ENCODE measurements at regions not wholly inside any gene's neighbourhood (a gene's known extent, or its start where the extent isn't known, plus 50 kb on each side); places are given as distances from the start of the nearest gene placed in this dataset.

DNA sequence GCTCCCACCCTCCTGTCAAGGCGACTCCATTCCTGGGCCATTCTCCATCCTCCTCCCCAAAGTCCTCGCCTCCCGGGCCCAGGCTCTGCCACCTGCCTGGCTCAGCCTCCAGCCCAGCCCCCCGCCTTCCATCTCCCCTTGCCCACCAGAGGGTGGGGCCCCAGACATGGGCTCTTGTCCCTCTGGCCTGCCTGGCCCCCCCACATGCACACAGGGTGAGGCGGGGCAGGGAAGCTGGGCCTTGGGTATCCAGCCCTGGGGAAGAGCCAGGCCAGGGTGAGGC, 95.2 kb downstream of the YTHDF1 start:
- no CpG with 5 or more reads among the region's 5 CpGs for WGBS (ENCODE audit: missing lambda C conversion rate)
- ATAC-seq (no peak), DNase-seq (ENCODE audit: low read depth in 1 of 2, low spot score in 1 of 2) (no peak), FAIRE-seq (no peak)
- no peak for TF ChIP-seq HDAC2 (IDR thresholded peaks at IDR 0.05)
- no peak for TF ChIP-seq TFCP2L1 (CRISPR knock-in tag; IDR thresholded peaks at IDR 0.05)
- no peak overlapping the region for H3K4me3 ChIP-seq
- H3K4me2 ChIP-seq = no peak overlapping the region
- H3K9me3 ChIP-seq = no peaks in the 10 kb centered on the region
- ChIA-PET CTCF (no interaction called here), POLR2A (no interaction called here)
- no peaks in the 10 kb centered on the region for H3K4me1 ChIP-seq
- no peak overlapping the region for H3K27ac ChIP-seq

- Histone ChIP-seq H3K4me3 (no peak overlapping the region), H3K4me2 (no peak overlapping the region), H3K9me3 (no peaks in the 10 kb centered on the region), H3K27ac (no peak overlapping the region), H3K4me1 (no peaks in the 10 kb centered on the region)
- no peak for TF ChIP-seq JUNB (IDR thresholded peaks at IDR 0.05)
- TF ChIP-seq, protein P1, sequence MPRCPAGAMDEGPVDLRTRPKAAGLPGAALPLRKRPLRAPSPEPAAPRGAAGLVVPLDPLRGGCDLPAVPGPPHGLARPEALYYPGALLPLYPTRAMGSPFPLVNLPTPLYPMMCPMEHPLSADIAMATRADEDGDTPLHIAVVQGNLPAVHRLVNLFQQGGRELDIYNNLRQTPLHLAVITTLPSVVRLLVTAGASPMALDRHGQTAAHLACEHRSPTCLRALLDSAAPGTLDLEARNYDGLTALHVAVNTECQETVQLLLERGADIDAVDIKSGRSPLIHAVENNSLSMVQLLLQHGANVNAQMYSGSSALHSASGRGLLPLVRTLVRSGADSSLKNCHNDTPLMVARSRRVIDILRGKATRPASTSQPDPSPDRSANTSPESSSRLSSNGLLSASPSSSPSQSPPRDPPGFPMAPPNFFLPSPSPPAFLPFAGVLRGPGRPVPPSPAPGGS (IDR thresholded peaks at IDR 0.05) = no peak
- no peak for TF ChIP-seq PHF8 (IDR thresholded peaks at IDR 0.05; ENCODE audit: borderline replicate concordance, low read depth)
- no peak for TF ChIP-seq FOXS1 (CRISPR knock-in tag; IDR thresholded peaks at IDR 0.05)
- no peak for TF ChIP-seq ZSCAN20 (CRISPR knock-in tag; IDR thresholded peaks at IDR 0.05)
- TF ChIP-seq, protein P2, sequence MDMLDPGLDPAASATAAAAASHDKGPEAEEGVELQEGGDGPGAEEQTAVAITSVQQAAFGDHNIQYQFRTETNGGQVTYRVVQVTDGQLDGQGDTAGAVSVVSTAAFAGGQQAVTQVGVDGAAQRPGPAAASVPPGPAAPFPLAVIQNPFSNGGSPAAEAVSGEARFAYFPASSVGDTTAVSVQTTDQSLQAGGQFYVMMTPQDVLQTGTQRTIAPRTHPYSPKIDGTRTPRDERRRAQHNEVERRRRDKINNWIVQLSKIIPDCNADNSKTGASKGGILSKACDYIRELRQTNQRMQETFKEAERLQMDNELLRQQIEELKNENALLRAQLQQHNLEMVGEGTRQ (IDR thresholded peaks at IDR 0.05) = no peak
- TF ChIP-seq EP300 (IDR thresholded peaks at IDR 0.05) = no peak
- no peak for TF ChIP-seq ATOH8 (CRISPR knock-in tag; IDR thresholded peaks at IDR 0.05; ENCODE audit: low read depth)
- TF ChIP-seq RNF2 (IDR thresholded peaks at IDR 0.05; ENCODE audit: borderline replicate concordance, low read depth) = no peak
- TF ChIP-seq REST (IDR thresholded peaks at IDR 0.05) = no peak
- TF ChIP-seq JUN (IDR thresholded peaks at IDR 0.05) = no peak
- no peak for TF ChIP-seq RCOR1 (IDR thresholded peaks at IDR 0.05; ENCODE audit: low read depth, low read length)
- TF ChIP-seq CBX8 (IDR thresholded peaks at IDR 0.05) = no peak
- TF ChIP-seq CHD2 (IDR thresholded peaks at IDR 0.05; ENCODE audit: low read length, partially characterized antibody) = no peak
- no peak for TF ChIP-seq RAD21 (conservative IDR thresholded peaks at IDR 0.05 in 1 of 2, IDR thresholded peaks at IDR 0.05 in 1 of 2)
- no peak for TF ChIP-seq HOXA7 (CRISPR knock-in tag; IDR thresholded peaks at IDR 0.05)
- no peak for TF ChIP-seq EHF (CRISPR knock-in tag; IDR thresholded peaks at IDR 0.05)
- no peak for TF ChIP-seq POLR2A (IDR thresholded peaks at IDR 0.05; ENCODE audit: low read length)
- TF ChIP-seq FOSB (CRISPR knock-in tag; IDR thresholded peaks at IDR 0.05) = no peak
- POLR2A ChIA-PET = no interaction called here
- DNase-seq (ENCODE audit: low read depth in 1 of 2, low spot score in 1 of 2) (no peak), FAIRE-seq (no peak), ATAC-seq (no peak; a peak in 1 of 6 replicates)
- 19% methylated on average over 17 of the region's 22 CpGs for WGBS (ENCODE audit: missing lambda C conversion rate)
- CTCF ChIA-PET = no interaction called here
Observed at GRCh38 chr20:63119963-63120807, 95.7 kb downstream of the YTHDF1 start.
